WTC11 (cell line): ENCODE measurements at regions not wholly inside any gene's neighbourhood (a gene's known extent, or its start where the extent isn't known, plus 50 kb on each side); places are given as distances from the start of the nearest gene placed in this dataset.

Experiments used
- CTCF ChIP-seq: fragments of 200-600 bp; IDR thresholded peaks from 2 replicates; pipeline ENCODE4 v1.8.0; 2022; ENCODE audit warnings: antibody characterized with exemption
- NR2C2 ChIP-seq: sonication (generic); formaldehyde crosslinking; IDR thresholded peaks from 2 replicates; pipeline ENCODE4 v1.8.0; 2022; ENCODE audit warnings: mild to moderate bottlenecking, missing genetic modification reagents
- TCF7 ChIP-seq: sonication (generic); formaldehyde crosslinking; IDR thresholded peaks from 2 replicates; pipeline ENCODE4 v1.8.0; 2022; ENCODE audit warnings: mild to moderate bottlenecking, low read depth, missing genetic modification reagents, moderate library complexity
- ZNF138 ChIP-seq: sonication (generic); formaldehyde crosslinking; conservative IDR thresholded peaks from 2 replicates; pipeline ENCODE4 v1.8.1; 2022; ENCODE audit warnings: mild to moderate bottlenecking, moderate library complexity, missing genetic modification reagents
- TF ChIP-seq, protein P1 (sequence below): sonication (generic); formaldehyde crosslinking; IDR thresholded peaks from 2 replicates; pipeline ENCODE4 v1.8.1; 2023; ENCODE audit warnings: mild to moderate bottlenecking, missing genetic modification reagents

- no peak for TF ChIP-seq TCF7 (CRISPR knock-in tag)
- TF ChIP-seq NR2C2 (CRISPR knock-in tag), result no peak
- TF ChIP-seq, protein P1, sequence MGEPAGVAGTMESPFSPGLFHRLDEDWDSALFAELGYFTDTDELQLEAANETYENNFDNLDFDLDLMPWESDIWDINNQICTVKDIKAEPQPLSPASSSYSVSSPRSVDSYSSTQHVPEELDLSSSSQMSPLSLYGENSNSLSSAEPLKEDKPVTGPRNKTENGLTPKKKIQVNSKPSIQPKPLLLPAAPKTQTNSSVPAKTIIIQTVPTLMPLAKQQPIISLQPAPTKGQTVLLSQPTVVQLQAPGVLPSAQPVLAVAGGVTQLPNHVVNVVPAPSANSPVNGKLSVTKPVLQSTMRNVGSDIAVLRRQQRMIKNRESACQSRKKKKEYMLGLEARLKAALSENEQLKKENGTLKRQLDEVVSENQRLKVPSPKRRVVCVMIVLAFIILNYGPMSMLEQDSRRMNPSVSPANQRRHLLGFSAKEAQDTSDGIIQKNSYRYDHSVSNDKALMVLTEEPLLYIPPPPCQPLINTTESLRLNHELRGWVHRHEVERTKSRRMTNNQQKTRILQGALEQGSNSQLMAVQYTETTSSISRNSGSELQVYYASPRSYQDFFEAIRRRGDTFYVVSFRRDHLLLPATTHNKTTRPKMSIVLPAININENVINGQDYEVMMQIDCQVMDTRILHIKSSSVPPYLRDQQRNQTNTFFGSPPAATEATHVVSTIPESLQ (CRISPR knock-in tag), result no peak
- no peak for TF ChIP-seq ZNF138
- no peak for TF ChIP-seq CTCF
Measured at GRCh38 chr10:3401491-3401938, 228.9 kb upstream of the PITRM1 start.
